Stimulated activated CD4-positive, alpha-beta T cell treated with anti-CD3 and anti-CD28 coated beads, Interleukin-2, amount 100 ng/mL, for 4 hours (primary cell): ENCODE measurements at regions not wholly inside any gene's neighbourhood (a gene's known extent, or its start where the extent isn't known, plus 50 kb on each side); places are given as distances from the start of the nearest gene placed in this dataset.

Source experiments
- DNase-seq: peaks from one replicate; pipeline ENCODE4 v3.0.0-alpha.2; 2020; ENCODE audit warnings: low read depth

- no peak for DNase-seq
Observed at GRCh38 chr11:15909937-15910598, 446.3 kb downstream of the SOX6 start.

- DNase-seq = no peak
Observed at GRCh38 chr11:15910761-15911160, 445.6 kb downstream of the SOX6 start.

GRCh38 chr11:15911377-15912044 is 444.8 kb downstream of the SOX6 start:
- DNase-seq = no peak

GRCh38 chr11:15912291-15912690 is 444.1 kb downstream of the SOX6 start:
- no peak for DNase-seq

- no peak for DNase-seq
Observed at GRCh38 chr11:15912825-15913224, 443.5 kb downstream of the SOX6 start.

GRCh38 chr11:15913261-15913660 is 443.1 kb downstream of the SOX6 start:
- DNase-seq = no peak
